ENCODE measurements at regions not wholly inside any gene's neighbourhood (a gene's known extent, or its start where the extent isn't known, plus 50 kb on each side); places are given as distances from the start of the nearest gene placed in this dataset.

DNA sequence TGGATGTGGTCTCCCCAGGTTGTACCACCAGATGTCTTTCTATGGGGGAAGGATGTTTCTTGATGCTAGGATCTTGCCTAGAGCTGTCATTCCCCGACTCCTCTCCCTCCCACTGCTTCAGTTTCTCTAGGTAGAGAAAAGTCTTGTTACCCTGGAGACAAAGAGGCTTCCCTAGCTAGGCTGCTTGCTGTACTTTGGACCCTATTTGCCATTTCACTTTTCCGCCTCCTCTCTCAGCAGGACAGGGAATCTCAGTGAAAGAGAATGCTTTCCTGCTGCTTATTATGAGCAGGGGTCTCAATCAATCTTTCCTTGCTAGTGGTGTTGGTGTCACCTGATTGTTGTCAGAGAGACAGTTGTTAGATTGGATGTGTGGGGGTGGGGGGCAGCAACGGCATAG lies 818.8 kb upstream of the GYPC start:
- CTCF ChIA-PET = no interaction called here

DNA sequence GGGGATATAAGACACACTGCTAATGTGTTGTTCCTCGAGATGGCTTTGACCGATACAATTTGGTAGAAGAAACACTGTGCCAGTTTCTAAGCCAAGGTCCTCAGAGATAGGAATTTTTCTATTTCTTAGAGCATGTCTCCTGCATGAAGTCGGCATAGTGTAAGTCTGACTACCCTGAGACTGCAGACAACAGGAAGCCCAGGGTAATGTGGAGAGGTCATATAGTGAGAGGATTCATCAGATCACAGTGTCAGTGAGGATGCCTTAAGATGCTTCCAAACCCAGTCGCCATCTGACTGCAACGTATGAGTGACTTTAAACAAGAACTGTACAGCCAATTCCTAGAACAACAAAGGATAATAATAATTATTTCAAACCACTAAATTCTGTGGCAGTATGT lies 818.3 kb upstream of the GYPC start:
- CTCF ChIA-PET = no interaction called here
- POLR2A ChIA-PET = no interaction called here

More for the DNA sequence above, 818.8 kb upstream of the GYPC start:
- POLR2A ChIA-PET = no interaction called here

DNA sequence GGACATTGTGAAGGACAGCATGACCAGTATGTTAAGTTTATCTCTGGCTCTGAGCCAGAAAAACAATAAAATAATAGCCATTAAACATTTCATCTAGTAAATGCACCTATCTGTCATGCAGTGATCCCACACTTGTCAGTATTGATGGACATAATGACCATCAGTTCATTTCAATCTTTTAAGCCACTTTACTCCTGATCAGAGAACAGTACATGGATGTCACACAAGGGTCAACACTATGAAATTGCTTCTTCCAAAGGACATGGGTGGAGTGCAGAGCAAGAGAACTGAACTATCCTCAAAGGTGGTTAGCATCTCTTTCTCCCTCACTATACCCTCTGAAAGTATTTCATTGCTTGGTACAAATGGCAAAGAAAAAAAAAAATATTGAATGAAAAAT lies 816.0 kb upstream of the GYPC start:
- ChIA-PET CTCF (no interaction called here), POLR2A (no interaction called here)

DNA sequence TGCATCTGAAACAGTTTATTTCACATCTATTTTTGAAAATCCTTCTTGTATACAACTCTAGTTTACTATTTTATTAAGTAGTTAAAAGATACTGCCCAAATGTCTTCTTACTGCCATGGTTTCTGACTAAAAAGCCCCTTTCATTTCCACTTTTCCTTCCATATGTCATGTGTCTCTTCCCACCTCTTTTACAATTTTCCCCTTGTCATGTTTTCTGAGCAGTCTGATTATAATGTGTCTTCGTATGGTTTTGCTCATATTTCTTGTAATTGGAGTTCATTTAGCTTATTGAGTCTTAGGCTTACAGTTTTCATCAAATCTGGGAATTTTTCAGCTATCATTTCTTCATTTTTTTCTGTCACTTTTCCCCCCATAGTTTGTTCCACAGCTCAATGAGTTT lies 813.9 kb upstream of the GYPC start:
- ChIA-PET CTCF (no interaction called here), POLR2A (no interaction called here)

DNA sequence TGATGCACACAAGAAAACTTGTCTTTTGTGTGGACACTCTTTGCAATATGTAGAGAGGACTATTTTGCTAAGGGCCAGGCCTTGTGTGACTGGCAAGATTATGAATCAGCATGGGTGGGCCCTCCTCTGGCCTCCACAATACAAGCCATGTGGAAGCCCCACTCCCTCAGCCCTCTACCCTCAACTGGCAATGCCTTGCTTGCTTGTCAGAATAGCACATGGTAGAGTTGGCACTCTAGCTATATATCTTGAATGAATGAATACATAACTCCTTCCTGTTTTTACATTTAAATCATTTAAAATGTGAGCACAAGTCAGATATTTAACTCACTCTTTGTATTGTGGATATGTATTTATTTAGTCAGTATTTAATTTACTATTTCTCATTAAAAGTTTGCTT lies 805.4 kb upstream of the GYPC start:
- CTCF ChIA-PET = no interaction called here

DNA sequence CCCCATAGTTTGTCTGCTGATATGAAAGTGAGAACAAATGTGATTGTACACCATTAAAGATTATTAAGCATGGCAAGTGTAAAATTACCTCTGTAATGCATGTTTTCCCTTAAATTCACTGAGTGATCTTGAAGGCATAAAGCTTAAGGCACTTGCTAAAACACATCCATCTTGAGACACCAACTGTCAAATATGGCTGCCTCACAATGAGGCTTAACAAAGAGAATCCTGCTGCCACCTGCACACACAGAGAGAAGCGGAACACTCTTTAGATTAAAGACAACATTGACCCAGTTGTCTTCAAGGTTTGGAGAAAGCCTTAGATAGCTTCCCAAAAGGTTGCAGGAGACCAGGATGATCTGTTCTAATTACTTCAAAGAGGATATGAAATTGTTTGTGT lies 803.6 kb upstream of the GYPC start:
- CTCF ChIA-PET = no interaction called here

More for the DNA sequence above, 805.4 kb upstream of the GYPC start:
- POLR2A ChIA-PET = no interaction called here

DNA sequence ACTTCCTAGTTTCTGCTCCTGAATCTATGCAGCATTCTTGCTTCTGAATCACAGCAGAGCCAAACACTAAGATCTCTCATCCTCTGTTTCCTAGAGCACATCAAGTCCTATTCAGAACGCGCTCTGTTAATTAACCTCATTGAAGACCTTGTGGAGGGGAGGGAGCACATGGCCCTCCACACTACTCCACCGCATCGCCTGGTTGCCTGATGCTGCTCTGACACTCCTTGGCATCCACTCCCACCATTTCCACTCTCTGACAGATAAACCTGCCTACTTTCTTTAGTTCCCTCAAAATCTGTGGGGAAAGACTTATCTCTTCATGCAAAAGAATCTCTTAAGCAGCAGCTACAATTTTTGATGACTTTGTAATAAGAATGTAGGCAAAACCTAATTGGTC lies 802.3 kb upstream of the GYPC start:
- CTCF ChIA-PET = no interaction called here
- POLR2A ChIA-PET = no interaction called here

More for the DNA sequence above, 803.6 kb upstream of the GYPC start:
- POLR2A ChIA-PET = no interaction called here

DNA sequence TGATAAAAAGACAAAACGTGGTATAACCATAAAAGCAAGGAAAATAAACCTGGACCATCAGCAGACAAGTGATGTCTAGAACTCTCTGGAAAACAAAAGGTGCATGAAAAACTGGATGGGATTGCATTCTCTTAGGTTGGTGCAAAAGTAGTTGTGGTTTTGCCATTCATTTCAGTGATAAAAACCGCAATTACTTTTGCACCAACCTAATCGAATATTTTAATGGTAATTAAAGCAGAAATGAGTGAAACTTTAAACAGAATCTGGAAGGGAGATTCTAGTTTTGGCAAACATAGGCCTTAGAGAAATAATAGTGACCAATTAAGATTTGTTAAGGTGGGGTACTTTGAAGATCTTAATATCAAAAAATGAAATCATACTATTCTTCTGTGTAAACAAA lies 800.8 kb upstream of the GYPC start:
- ChIA-PET CTCF (no interaction called here), POLR2A (no interaction called here)

DNA sequence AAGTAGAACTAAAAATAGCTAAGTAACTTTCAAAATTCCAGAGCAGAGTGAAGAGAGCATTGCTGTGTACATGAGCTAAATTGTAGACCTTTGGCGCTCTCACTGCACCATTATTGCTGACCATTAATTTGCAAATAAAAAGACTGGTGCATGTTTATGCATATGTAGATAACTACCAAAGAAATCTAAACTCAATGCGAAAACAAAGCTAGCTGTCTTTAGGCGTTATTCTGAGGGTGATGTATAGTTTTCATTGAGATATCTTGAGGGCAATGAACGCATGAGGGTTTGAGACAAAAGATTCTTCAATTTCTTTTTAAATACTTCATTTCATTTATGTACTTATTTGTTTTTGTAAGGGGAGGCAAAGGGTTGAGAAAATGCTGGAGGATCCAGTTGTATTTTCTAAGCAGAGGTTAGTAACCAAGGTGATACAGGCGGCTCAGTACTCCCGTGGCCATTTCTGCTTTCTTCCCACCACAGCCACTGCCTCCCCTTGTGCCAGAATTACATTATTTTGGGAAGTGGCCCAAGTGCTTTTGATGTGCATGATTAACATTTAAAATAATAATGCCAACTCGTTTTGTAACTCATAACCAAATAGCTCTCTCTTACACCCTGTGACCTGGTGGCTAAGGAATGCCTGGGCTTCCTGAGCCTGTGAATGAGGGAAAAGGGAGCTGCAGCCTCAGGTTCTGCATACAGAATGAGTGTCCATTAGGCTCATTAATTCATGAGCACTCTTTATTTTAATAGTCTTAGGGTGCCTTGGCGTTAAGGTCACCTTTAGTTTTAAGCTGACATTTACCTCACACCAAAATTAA lies 797.8 kb upstream of the GYPC start:
- POLR2A ChIA-PET = no interaction called here
- CTCF ChIA-PET = no interaction called here

DNA sequence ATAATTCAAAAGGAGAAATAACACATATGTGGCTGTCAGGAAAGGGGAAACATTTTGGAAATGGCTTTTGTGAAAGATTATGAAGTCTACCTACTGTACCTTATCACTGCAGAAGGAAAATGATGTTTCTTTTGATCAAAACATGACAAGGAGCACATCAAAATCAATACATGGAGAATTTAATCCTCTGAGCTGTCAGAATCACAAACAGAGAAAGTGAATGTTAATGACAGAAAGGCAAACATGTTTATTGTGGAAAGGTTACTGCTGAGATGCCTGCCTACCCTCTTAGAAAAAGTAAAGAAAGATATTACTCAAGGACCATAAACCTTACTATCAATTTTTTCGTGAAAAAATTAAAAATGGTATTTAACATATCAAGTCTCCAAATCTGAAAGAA lies 794.5 kb upstream of the GYPC start:
- ChIA-PET CTCF (no interaction called here), POLR2A (no interaction called here)

DNA sequence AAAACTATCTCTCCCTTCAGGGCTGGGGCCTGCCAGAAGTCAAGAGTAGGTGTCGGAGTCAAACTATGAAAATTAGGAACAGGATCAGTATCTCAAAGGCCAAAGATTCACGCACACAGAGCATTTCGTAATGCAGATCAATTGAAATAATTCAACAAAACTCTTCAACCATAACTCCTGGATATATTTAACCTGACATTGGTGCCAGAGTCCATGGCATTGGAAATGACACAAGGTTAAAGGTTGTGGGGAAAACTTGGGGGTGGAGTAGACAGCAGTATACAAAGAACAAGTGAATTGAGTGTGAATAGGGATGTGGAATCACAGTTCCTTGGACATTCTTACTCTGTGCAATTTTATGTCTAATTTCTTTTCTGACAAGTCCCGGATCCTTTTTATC lies 788.0 kb upstream of the GYPC start:
- POLR2A ChIA-PET = no interaction called here
- CTCF ChIA-PET = no interaction called here

DNA sequence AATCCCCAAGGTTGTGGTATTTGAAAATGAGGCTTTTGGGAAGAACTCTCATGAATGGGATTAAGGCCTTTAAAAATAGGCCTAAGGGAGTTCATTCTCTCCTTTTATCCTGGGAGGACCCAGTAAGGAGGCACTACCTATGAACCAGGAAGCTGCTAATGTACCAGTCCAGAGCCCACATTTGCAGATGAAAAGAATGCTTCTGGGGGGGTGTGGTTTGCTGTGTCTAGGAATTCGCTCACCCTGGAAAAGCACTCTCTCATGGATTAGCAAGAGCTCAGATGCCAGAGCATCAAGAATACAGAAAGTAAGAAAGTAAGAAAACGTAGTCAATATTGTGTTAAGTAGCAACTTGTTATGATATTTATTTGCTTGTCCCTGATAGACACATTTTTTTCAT lies 785.7 kb upstream of the GYPC start:
- CTCF ChIA-PET = no interaction called here
- POLR2A ChIA-PET = no interaction called here

DNA sequence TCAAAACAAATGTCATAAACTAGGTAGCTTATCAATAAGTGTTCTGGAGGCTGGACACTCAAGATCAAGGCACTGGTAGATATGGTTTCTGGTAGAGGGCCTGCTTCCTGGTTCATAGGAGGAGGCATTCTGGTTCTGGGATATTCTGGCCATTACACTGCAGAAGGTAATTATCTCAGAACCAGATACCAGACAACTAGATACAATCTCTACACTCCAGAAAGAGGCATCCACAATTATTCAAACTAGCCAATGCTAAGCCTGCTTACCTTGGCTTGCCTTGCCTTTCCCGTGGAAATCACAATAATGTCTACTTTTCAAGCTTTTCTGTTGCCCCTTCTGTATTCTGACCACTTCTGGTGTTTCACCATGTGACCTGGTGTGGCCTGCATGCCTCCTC lies 785.2 kb upstream of the GYPC start:
- ChIA-PET POLR2A (no interaction called here), CTCF (no interaction called here)

DNA sequence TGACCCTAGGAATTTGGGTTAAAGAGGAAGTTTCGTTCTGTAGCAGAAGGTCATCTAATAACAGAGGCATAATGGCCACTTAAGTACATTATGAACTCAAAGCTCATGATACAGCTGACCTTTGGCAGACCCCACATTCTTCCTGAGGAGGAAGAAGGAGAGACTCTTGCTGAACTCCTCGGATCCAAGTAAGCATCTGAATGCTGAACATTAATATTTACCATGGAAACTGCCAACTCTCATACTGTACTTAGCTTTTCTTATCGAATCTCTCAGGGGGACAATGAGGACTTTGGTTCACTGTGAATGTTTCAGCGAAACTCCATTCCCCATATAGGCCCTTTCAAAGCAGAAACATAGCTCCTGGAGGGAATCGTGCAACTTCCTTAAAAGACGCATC lies 781.4 kb upstream of the GYPC start:
- CTCF ChIA-PET = no interaction called here
- POLR2A ChIA-PET = no interaction called here

DNA sequence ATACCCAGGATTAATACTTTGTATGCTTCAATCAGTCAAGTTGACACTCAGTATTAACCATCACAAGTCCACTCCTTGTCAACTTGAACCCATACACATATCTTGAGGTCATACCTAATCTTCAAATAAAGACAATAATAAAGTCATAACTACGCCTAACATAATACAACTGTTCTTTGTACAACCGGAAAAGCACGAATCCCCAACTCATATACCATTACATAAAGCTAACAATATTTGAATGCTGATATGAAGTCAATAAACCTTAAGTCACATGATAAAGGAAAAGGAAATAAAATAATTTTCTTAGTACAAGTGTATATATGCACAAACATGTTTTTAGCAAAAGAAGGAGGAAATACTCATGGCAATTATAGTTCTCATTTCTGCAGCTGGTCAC lies 770.6 kb upstream of the GYPC start:
- POLR2A ChIA-PET = no interaction called here
- CTCF ChIA-PET = no interaction called here

DNA sequence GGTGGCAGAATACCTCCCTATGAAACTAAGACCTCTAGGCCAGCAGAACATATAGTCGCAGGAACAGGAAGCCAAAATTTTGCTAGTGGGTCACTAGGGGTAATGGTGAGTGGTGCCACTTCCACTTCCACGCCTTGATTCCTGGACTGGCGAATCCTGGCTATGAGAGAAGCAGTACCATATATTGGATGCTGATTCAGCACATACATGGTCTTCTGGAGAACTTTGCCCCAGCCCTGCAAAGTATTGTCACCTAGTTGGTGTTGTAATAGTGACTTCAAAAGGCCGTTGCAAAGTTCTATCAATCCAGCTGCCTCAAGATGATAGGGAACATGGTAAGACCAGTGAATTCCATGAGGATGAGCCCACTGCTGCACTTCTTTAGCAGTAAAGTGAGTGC lies 769.8 kb upstream of the GYPC start:
- POLR2A ChIA-PET = no interaction called here
- CTCF ChIA-PET = no interaction called here

DNA sequence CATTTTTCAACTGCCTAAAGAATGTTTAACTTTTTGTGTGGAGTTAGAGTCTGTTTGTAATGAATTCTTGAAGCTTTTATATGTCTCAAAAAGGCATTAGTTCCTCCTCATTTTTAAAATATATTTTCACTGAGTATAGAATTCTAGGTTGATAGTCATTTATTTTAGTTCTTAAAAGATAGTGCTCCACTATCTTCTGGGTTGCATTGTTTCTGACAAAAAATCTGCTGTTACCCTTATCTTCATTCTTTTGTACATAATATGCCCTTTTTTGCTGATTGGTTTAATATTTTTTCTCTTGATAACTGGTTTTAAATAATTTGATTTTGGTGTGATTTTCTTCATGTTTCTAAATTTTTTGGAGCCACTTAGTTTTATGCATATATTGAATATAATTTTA lies 754.7 kb upstream of the GYPC start:
- POLR2A ChIA-PET = no interaction called here

DNA sequence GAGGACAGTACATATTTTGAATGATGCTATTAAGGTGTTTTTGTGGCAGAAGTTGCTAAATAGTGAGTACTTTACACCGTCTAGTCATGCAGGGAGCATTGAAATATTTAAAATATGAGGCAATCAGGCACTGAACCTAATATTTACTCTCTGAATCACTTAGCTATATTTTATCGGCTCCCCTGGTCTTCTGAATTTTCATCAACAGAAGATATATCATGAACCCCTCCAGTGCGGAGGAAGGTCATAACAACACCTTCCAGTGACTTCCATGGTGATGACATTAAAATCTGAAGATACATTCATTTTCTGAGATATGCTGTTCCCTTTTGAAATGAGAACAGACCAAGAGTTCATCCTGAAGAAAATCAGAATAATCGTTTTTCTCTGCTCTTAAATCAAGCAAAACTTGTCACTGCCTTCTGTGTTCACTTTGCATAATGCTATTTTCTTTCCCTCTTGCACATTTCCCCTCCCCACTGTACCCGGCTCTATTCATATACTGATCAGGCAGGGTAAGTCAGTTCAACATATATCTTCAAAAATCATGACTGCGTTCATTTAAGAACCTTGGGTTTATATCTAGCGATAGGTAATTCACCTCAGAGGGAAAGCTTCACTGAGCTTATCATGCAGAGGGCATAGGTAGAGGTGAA lies 729.9 kb upstream of the GYPC start:
- ChIA-PET POLR2A (no interaction called here), CTCF (no interaction called here)

More for the DNA sequence above, 754.7 kb upstream of the GYPC start:
- CTCF ChIA-PET = no interaction called here

DNA sequence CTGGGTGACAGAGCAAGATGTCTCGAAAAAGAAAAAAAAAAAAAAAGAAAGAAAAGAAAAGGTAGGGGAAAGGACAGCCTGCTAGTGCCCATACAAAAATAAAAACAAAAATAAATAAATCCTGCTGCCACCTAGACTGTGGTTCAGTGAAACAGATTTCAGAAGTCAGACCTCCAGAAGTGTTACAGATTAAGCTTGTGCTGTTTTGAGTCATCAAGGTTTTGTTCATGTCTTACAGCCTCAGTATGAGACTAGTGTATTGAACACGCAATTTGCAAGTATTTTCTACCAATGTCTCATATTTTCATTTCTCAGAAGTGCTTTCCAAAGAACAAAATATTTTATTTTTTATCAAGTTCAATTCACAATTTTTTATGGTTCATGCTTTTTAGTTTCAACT lies 720.4 kb upstream of the GYPC start:
- ChIA-PET CTCF (no interaction called here), POLR2A (no interaction called here)

DNA sequence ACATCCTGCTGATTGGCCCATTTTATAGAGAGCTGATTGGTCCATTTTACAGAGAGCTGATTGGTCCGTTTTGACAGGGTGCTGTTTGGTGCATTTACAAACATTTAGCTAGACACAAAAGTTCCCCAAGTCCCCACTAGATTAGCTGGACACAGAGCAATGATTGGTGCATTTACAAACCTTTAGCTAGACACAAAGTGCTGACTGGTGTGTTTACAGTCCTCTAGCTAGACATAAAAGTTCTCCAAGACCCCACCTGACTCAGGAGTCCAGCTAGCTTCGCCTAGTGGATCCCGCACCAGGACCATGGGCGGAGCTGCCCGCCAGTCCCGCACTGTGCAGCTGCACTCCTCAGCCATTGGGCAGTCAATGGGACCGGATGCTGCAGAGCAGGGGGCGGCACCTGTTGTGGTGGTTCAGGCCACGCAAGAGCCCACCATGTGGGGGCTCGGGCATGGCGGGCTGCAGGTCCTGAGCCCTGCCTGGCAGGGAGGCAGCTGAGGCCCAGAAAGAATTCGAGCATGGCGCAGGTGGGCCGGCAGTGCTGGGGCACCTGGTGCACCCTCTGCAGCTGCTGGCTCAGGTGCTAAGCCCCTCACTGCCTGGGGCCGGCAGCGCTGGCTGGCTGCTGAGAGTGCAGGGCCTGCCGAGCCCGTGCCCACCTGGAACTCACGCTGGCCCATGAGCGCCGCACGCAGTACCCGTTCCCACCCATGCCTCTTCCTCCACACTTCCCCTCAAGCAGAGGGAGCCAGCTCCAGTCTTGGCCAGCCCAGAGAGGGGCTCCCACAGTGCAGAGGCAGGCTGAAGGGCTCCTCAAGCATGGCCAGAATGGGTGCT lies 713.2 kb upstream of the GYPC start:
- ChIA-PET POLR2A (no interaction called here), CTCF (no interaction called here)

DNA sequence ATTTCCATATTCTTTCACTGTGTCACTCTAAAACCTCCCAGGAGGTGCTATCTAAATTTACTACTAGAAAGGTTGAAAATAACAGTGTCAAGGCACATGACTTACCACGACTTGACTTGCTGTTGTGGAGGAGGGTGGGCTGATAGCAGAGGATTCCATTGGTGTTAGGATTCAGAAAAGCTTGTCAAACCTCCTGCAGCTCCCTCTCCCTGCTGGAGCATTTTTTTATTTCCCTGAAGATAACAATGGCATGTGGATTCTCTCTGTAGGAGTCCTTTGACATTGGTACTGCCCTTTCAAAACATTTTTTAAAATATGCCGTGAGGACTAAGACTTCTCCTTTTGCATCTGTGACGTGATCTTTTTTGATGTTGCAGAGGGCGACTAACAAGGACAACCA lies 696.9 kb upstream of the GYPC start:
- CTCF ChIA-PET = no interaction called here
- POLR2A ChIA-PET = no interaction called here
